SK-N-SH treated with all-trans-retinoic acid at 6 μM for 48 hours (cell line): ENCODE measurements at regions not wholly inside any gene's neighbourhood (a gene's known extent, or its start where the extent isn't known, plus 50 kb on each side); places are given as distances from the start of the nearest gene placed in this dataset.

Experiments used
- ATAC-seq: fragments of 200-7000 bp; cut with Tn5 transposase; 3 replicates; pipeline ENCODE4 v1.9.1; 2020; ENCODE audit warnings: mild to moderate bottlenecking, moderate library complexity
- ARNTL ChIP-seq: fragments of 450-650 bp; formaldehyde crosslinking; IDR thresholded peaks from 2 replicates; pipeline ENCODE4 v1.5.0; 2020; ENCODE audit warnings: low read depth, mild to moderate bottlenecking, moderate library complexity, borderline replicate concordance
- BACH2 ChIP-seq: fragments of 250-450 bp; sonication (Bioruptor Pico); IDR thresholded peaks from 2 replicates; pipeline ENCODE4 v1.9.0; 2021; ENCODE audit warnings: mild to moderate bottlenecking, borderline replicate concordance
- CSDC2 ChIP-seq: fragments of 250-450 bp; sonication (Bioruptor Pico); IDR thresholded peaks from 2 replicates; pipeline ENCODE4 v1.5.0; 2020; ENCODE audit warnings: mild to moderate bottlenecking, moderate library complexity
- ESRRG ChIP-seq: fragments of 250-450 bp; sonication (Bioruptor Pico); IDR thresholded peaks from 2 replicates; pipeline ENCODE4 v1.6.1; 2021; ENCODE audit warnings: mild to moderate bottlenecking
- GLIS3 ChIP-seq: fragments of 250-450 bp; sonication (Bioruptor Pico); IDR thresholded peaks from 2 replicates; pipeline ENCODE4 v1.5.0; 2020; ENCODE audit warnings: mild to moderate bottlenecking, moderate library complexity
- ISL1 ChIP-seq: fragments of 250-450 bp; sonication (Bioruptor Pico); IDR thresholded peaks from 2 replicates; pipeline ENCODE4 v2.1.2; 2022; ENCODE audit warnings: mild to moderate bottlenecking, moderate library complexity
- OSR1 ChIP-seq: fragments of 250-450 bp; sonication (Bioruptor Pico); IDR thresholded peaks from 2 replicates; pipeline ENCODE4 v1.8.0; 2022; ENCODE audit warnings: moderate library complexity, mild to moderate bottlenecking, inconsistent platforms
- PPARA ChIP-seq: fragments of 250-450 bp; sonication (Bioruptor Pico); IDR thresholded peaks from 2 replicates; pipeline ENCODE4 v1.5.0; 2020; ENCODE audit warnings: mild to moderate bottlenecking, borderline replicate concordance
- RARB ChIP-seq: fragments of 250-450 bp; sonication (Bioruptor Pico); IDR thresholded peaks from 2 replicates; pipeline ENCODE4 v1.8.0; 2021; ENCODE audit warnings: mild to moderate bottlenecking, moderate library complexity
- SNAI2 ChIP-seq: fragments of 250-450 bp; sonication (Bioruptor Pico); IDR thresholded peaks from 2 replicates; pipeline ENCODE4 v1.5.0; 2020; ENCODE audit warnings: mild to moderate bottlenecking, moderate library complexity
- TCF4 ChIP-seq: fragments of 250-450 bp; sonication (Bioruptor Pico); IDR thresholded peaks from 2 replicates; pipeline ENCODE4 v1.8.0; 2021; ENCODE audit warnings: mild to moderate bottlenecking, moderate library complexity, borderline replicate concordance
- TOX ChIP-seq: fragments of 250-450 bp; sonication (Bioruptor Pico); IDR thresholded peaks from 2 replicates; pipeline ENCODE4 v1.8.0; 2021; ENCODE audit warnings: mild to moderate bottlenecking, moderate library complexity, borderline replicate concordance
- ZC3H10 ChIP-seq: fragments of 250-450 bp; sonication (Bioruptor Pico); IDR thresholded peaks from 2 replicates; pipeline ENCODE4 v1.5.1; 2021; ENCODE audit warnings: mild to moderate bottlenecking, moderate library complexity
- ZFP3 ChIP-seq: fragments of 250-450 bp; sonication (Bioruptor Pico); IDR thresholded peaks from 2 replicates; pipeline ENCODE4 v1.5.0; 2020; ENCODE audit warnings: mild to moderate bottlenecking, moderate library complexity
- ZFP30 ChIP-seq: fragments of 450-650 bp; formaldehyde crosslinking; IDR thresholded peaks from 2 replicates; pipeline ENCODE4 v1.5.0; 2022; ENCODE audit warnings: mild to moderate bottlenecking, moderate library complexity
- ZNF565 ChIP-seq: fragments of 450-650 bp; formaldehyde crosslinking; conservative IDR thresholded peaks from 2 replicates; pipeline ENCODE4 v1.5.0; 2020; ENCODE audit warnings: low read depth, mild to moderate bottlenecking, moderate library complexity
- ZNF70 ChIP-seq: fragments of 450-650 bp; formaldehyde crosslinking; IDR thresholded peaks from 2 replicates; pipeline ENCODE4 v1.5.0; 2020; ENCODE audit warnings: mild to moderate bottlenecking, moderate library complexity
- ZNF8 ChIP-seq: fragments of 450-650 bp; formaldehyde crosslinking; IDR thresholded peaks from 2 replicates; pipeline ENCODE4 v1.5.0; 2020; ENCODE audit warnings: mild to moderate bottlenecking, moderate library complexity
- TF ChIP-seq, protein P1 (sequence below): fragments of 250-450 bp; sonication (Bioruptor Pico); IDR thresholded peaks from 2 replicates; pipeline ENCODE4 v1.5.1; 2021; ENCODE audit warnings: mild to moderate bottlenecking, moderate library complexity
- TF ChIP-seq, protein P2 (sequence below): fragments of 250-450 bp; sonication (Bioruptor Pico); IDR thresholded peaks from 2 replicates; pipeline ENCODE4 v1.5.1; 2020; ENCODE audit warnings: low read depth, mild to moderate bottlenecking, moderate library complexity
- TF ChIP-seq, protein P3 (sequence below): fragments of 250-450 bp; sonication (Bioruptor Pico); IDR thresholded peaks from 2 replicates; pipeline ENCODE4 v1.5.0; 2020; ENCODE audit warnings: mild to moderate bottlenecking, moderate library complexity
- TF ChIP-seq, protein P4 (sequence below): fragments of 250-450 bp; sonication (Bioruptor Pico); IDR thresholded peaks from 2 replicates; pipeline ENCODE4 v1.8.0; 2021; ENCODE audit warnings: low read depth, mild to moderate bottlenecking, moderate library complexity, borderline replicate concordance
- TF ChIP-seq, protein P5 (sequence below): fragments of 250-450 bp; sonication (Bioruptor Pico); IDR thresholded peaks from 2 replicates; pipeline ENCODE4 v1.8.0; 2020; ENCODE audit warnings: mild to moderate bottlenecking, moderate library complexity, borderline replicate concordance

DNA sequence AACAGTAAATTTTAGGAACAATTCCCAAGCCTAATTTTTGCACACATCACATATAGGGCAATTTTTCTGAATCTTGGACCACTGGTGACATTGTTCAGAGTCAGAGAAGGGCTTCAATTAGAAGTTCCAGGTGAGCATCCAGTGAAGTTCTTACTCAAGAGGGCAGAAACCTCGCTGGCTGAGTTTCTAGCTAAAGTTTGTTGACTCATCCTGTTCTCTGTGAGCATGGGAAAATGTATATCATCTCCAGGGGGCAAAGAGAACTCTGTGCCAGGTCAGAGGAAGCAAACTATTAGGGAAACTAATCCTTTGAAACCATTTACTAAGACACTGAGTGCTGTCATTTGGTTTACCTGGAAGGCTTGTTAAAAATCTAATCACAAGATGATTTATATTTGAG, 695.6 kb upstream of the IGFBP3 start (continued):
- TF ChIP-seq, protein P1, sequence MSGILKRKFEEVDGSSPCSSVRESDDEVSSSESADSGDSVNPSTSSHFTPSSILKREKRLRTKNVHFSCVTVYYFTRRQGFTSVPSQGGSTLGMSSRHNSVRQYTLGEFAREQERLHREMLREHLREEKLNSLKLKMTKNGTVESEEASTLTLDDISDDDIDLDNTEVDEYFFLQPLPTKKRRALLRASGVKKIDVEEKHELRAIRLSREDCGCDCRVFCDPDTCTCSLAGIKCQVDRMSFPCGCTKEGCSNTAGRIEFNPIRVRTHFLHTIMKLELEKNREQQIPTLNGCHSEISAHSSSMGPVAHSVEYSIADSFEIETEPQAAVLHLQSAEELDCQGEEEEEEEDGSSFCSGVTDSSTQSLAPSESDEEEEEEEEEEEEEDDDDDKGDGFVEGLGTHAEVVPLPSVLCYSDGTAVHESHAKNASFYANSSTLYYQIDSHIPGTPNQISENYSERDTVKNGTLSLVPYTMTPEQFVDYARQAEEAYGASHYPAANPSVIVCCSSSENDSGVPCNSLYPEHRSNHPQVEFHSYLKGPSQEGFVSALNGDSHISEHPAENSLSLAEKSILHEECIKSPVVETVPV (CRISPR knock-in tag): no peak

DNA sequence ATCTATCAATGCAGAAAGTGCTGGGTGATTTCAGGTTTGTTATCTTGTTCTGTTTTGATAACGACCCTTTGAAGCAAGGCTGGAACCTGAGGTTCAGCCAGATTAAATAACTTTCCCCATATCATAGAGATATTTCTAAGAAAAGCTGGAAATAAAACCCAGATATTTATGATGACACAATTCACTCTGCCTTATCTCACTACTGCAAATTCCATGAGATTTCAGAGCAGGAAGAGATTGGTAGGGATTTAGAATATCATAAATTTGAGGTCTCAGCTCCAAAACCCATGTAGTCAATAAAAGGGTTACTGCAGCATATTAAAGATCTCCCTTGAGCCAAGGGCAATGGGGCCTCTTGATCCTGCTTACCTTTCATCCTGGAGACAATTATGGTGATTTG, 692.5 kb upstream of the IGFBP3 start:
- ATAC-seq: no peak
- no peak for TF ChIP-seq ESRRG (CRISPR knock-in tag)
- no peak for TF ChIP-seq PPARA (CRISPR knock-in tag)
- TF ChIP-seq ZNF8 (CRISPR knock-in tag): no peak
- TF ChIP-seq, protein P2, sequence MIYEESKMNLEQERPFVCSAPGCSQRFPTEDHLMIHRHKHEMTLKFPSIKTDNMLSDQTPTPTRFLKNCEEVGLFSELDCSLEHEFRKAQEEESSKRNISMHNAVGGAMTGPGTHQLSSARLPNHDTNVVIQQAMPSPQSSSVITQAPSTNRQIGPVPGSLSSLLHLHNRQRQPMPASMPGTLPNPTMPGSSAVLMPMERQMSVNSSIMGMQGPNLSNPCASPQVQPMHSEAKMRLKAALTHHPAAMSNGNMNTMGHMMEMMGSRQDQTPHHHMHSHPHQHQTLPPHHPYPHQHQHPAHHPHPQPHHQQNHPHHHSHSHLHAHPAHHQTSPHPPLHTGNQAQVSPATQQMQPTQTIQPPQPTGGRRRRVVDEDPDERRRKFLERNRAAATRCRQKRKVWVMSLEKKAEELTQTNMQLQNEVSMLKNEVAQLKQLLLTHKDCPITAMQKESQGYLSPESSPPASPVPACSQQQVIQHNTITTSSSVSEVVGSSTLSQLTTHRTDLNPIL (CRISPR knock-in tag): no peak
- TF ChIP-seq RARB (CRISPR knock-in tag): no peak
- TF ChIP-seq CSDC2 (CRISPR knock-in tag): no peak
- no peak for TF ChIP-seq TOX (CRISPR knock-in tag)
- TF ChIP-seq OSR1: no peak
- no peak for TF ChIP-seq SNAI2 (CRISPR knock-in tag)
- no peak for TF ChIP-seq ZFP3 (CRISPR knock-in tag)
- TF ChIP-seq, protein P3, sequence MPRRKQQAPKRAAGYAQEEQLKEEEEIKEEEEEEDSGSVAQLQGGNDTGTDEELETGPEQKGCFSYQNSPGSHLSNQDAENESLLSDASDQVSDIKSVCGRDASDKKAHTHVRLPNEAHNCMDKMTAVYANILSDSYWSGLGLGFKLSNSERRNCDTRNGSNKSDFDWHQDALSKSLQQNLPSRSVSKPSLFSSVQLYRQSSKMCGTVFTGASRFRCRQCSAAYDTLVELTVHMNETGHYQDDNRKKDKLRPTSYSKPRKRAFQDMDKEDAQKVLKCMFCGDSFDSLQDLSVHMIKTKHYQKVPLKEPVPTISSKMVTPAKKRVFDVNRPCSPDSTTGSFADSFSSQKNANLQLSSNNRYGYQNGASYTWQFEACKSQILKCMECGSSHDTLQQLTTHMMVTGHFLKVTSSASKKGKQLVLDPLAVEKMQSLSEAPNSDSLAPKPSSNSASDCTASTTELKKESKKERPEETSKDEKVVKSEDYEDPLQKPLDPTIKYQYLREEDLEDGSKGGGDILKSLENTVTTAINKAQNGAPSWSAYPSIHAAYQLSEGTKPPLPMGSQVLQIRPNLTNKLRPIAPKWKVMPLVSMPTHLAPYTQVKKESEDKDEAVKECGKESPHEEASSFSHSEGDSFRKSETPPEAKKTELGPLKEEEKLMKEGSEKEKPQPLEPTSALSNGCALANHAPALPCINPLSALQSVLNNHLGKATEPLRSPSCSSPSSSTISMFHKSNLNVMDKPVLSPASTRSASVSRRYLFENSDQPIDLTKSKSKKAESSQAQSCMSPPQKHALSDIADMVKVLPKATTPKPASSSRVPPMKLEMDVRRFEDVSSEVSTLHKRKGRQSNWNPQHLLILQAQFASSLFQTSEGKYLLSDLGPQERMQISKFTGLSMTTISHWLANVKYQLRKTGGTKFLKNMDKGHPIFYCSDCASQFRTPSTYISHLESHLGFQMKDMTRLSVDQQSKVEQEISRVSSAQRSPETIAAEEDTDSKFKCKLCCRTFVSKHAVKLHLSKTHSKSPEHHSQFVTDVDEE (CRISPR knock-in tag): no peak
- TF ChIP-seq, protein P1 (CRISPR knock-in tag): no peak
- TF ChIP-seq BACH2: no peak
- no peak for TF ChIP-seq ZC3H10 (CRISPR knock-in tag)
- TF ChIP-seq ARNTL (CRISPR knock-in tag): no peak
- TF ChIP-seq GLIS3 (CRISPR knock-in tag): no peak
- TF ChIP-seq, protein P4, sequence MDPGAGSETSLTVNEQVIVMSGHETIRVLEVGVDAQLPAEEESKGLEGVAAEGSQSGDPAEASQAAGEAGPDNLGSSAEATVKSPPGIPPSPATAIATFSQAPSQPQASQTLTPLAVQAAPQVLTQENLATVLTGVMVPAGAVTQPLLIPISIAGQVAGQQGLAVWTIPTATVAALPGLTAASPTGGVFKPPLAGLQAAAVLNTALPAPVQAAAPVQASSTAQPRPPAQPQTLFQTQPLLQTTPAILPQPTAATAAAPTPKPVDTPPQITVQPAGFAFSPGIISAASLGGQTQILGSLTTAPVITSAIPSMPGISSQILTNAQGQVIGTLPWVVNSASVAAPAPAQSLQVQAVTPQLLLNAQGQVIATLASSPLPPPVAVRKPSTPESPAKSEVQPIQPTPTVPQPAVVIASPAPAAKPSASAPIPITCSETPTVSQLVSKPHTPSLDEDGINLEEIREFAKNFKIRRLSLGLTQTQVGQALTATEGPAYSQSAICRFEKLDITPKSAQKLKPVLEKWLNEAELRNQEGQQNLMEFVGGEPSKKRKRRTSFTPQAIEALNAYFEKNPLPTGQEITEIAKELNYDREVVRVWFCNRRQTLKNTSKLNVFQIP (CRISPR knock-in tag): no peak
- no peak for TF ChIP-seq ZNF70
- TF ChIP-seq ZFP30 (CRISPR knock-in tag): no peak
- TF ChIP-seq TCF4: no peak

DNA sequence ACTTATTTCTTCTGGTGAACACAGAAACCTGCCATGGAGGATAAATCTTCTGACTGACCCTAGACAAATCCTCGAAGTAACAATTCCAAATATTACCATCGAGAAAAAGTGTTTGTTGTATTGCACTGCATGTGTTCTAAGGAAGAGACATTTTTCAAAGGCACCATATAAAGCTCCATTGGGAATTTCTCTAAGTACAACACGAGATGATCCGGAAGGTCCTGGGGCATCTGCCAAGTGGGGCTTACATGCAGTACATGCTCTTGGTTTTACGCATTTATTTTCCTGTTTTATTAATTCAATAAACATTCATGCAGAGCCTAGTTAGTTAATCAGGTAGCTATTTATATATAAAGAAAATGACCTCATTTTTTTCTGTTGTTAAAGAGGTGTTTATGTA, 692.0 kb upstream of the IGFBP3 start:
- no peak for TF ChIP-seq ISL1 (CRISPR knock-in tag)
- TF ChIP-seq OSR1: no peak
- TF ChIP-seq, protein P5, sequence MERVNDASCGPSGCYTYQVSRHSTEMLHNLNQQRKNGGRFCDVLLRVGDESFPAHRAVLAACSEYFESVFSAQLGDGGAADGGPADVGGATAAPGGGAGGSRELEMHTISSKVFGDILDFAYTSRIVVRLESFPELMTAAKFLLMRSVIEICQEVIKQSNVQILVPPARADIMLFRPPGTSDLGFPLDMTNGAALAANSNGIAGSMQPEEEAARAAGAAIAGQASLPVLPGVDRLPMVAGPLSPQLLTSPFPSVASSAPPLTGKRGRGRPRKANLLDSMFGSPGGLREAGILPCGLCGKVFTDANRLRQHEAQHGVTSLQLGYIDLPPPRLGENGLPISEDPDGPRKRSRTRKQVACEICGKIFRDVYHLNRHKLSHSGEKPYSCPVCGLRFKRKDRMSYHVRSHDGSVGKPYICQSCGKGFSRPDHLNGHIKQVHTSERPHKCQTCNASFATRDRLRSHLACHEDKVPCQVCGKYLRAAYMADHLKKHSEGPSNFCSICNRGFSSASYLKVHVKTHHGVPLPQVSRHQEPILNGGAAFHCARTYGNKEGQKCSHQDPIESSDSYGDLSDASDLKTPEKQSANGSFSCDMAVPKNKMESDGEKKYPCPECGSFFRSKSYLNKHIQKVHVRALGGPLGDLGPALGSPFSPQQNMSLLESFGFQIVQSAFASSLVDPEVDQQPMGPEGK: no peak
- no peak for TF ChIP-seq ARNTL (CRISPR knock-in tag)
- TF ChIP-seq, protein P1 (CRISPR knock-in tag): no peak
- no peak for TF ChIP-seq ZFP3 (CRISPR knock-in tag)
- TF ChIP-seq TCF4: no peak
- TF ChIP-seq, protein P2 (CRISPR knock-in tag): no peak
- no peak for TF ChIP-seq BACH2
- no peak for TF ChIP-seq ZNF8 (CRISPR knock-in tag)
- TF ChIP-seq RARB (CRISPR knock-in tag): no peak
- no peak for TF ChIP-seq ESRRG (CRISPR knock-in tag)
- no peak for TF ChIP-seq ZNF565 (CRISPR knock-in tag)
- TF ChIP-seq ZFP30 (CRISPR knock-in tag): no peak
- TF ChIP-seq ZC3H10 (CRISPR knock-in tag): no peak
- TF ChIP-seq ZNF70: no peak
- no peak for ATAC-seq
